Upper lobe of left lung (tissue), 6 donors: ENCODE measurements at regions not wholly inside any gene's neighbourhood (a gene's known extent, or its start where the extent isn't known, plus 50 kb on each side); places are given as distances from the start of the nearest gene placed in this dataset.
"Not testable (repeated sequence)": the region's sequence is repeated elsewhere in the genome, so short reads cannot be mapped to it uniquely, and the experiment has no call there.

Experiments
- ATAC-seq, 2 donors: fragments of 200-7000 bp; cut with Tn5 transposase; one replicate each; pipeline ENCODE4 v1.9.1; 2022; ENCODE audit warnings: mild to moderate bottlenecking in 2 of 2, moderate library complexity in 2 of 2; ENCODE audit not compliant: low FRiP score in 2 of 2
- DNase-seq, 2 donors: peaks; one replicate each; pipeline ENCODE4 v3.0.0-alpha.2; 2019 to 2020
- H3K27ac ChIP-seq, 4 donors: fragments of 200-600 bp; sonication (generic); one replicate each; pipeline ENCODE4 v1.5.1; 2016 to 2019
- H3K27me3 ChIP-seq, 4 donors: fragments of 200-600 bp; sonication (generic); one replicate each; pipeline ENCODE4 v1.5.1; 2017 to 2019
- H3K36me3 ChIP-seq, 4 donors: fragments of 200-600 bp; sonication (generic); one replicate each; pipeline ENCODE4 v1.5.1; 2016 to 2019
- H3K4me1 ChIP-seq, 4 donors: fragments of 200-600 bp; sonication (generic); one replicate each; pipeline ENCODE4 v1.5.1; 2018 to 2019
- H3K4me3 ChIP-seq, 4 donors: fragments of 200-600 bp; sonication (generic); one replicate each; pipeline ENCODE4 v1.5.1; 2017 to 2019; ENCODE audit warnings: mild to moderate bottlenecking in 2 of 4, moderate library complexity in 1 of 4
- H3K9me3 ChIP-seq, 4 donors: fragments of 200-600 bp; sonication (generic); one replicate each; pipeline ENCODE4 v1.5.1; 2018 to 2019
- CTCF ChIP-seq, 6 experiments: fragments of 450-650 bp in 4 of 6; fragments of 200-600 bp in 2 of 6; sonication (generic) in 2 of 6; IDR thresholded peaks; one replicate each; pipeline ENCODE4 v1.5.1; 2016 to 2019; ENCODE audit warnings: antibody characterized with exemption in 6 of 6
- EP300 ChIP-seq, 4 donors: sonication (generic); formaldehyde crosslinking; IDR thresholded peaks; one replicate each; pipeline ENCODE4 v1.5.1; 2017; ENCODE audit warnings: antibody characterized with exemption in 4 of 4, control low read depth in 2 of 4
- POLR2A ChIP-seq, 4 donors: fragments of 450-650 bp; IDR thresholded peaks; one replicate each; pipeline ENCODE4 v1.5.1; 2016 to 2017; ENCODE audit warnings: antibody characterized with exemption in 4 of 4, mild to moderate bottlenecking in 2 of 4
- POLR2AphosphoS5 ChIP-seq, 2 donors: sonication (generic); formaldehyde crosslinking; IDR thresholded peaks; one replicate each; pipeline ENCODE4 v1.5.1; 2017; ENCODE audit warnings: antibody characterized with exemption in 2 of 2
- WGBS, 2 donors: methylation state at CpG; one replicate each; pipeline ENCODE4 v1.1.5; 2017 to 2018; 5-methylcytosine and 5-hydroxymethylcytosine counted together
- donor health status: DM: no; HTN: no; CAD: no; lungs with moderate emphysema.
- donor health status: DM: no; HTN: yes; CAD: no; lungs with severe emphysema.

GRCh38 chr1:34369701-34370455 lies 193.2 kb downstream of the C1orf94 start:
- no peak for DNase-seq
- Histone ChIP-seq H3K4me1 (no peaks in the 10 kb centered on the region), H3K27ac (no peak overlapping the region), H3K4me3 (no peak overlapping the region), H3K9me3 (no peaks in the 10 kb centered on the region), H3K27me3 (no peaks in the 10 kb centered on the region), H3K36me3 (no peaks in the 10 kb centered on the region)
- WGBS, 2 donors = 89 to 92% methylated on average over 10 of the region's 10 CpGs
- TF ChIP-seq EP300 (IDR thresholded peaks at IDR 0.05) (no peak), CTCF (IDR thresholded peaks at IDR 0.05) (no peak), POLR2AphosphoS5 (IDR thresholded peaks at IDR 0.05) (no peak), POLR2A (IDR thresholded peaks at IDR 0.05) (no peak)
- ATAC-seq = peak in 1 of 2 donors; percentile 17

- no peak for DNase-seq
- no peak for ATAC-seq
- 71 to 77% methylated on average over 4 of the region's 4 CpGs for WGBS, 2 donors
- TF ChIP-seq EP300 (IDR thresholded peaks at IDR 0.05) (no peak), CTCF (IDR thresholded peaks at IDR 0.05) (no peak), POLR2A (IDR thresholded peaks at IDR 0.05) (no peak), POLR2AphosphoS5 (IDR thresholded peaks at IDR 0.05) (no peak)
- Histone ChIP-seq H3K4me1 (no peaks in the 10 kb centered on the region), H3K27me3 (no peaks in the 10 kb centered on the region), H3K9me3 (no peaks in the 10 kb centered on the region), H3K36me3 (no peaks in the 10 kb centered on the region), H3K4me3 (no peak overlapping the region), H3K27ac (no peak overlapping the region)
Observed at GRCh38 chr1:34370748-34371147, 194.0 kb downstream of the C1orf94 start.

DNA sequence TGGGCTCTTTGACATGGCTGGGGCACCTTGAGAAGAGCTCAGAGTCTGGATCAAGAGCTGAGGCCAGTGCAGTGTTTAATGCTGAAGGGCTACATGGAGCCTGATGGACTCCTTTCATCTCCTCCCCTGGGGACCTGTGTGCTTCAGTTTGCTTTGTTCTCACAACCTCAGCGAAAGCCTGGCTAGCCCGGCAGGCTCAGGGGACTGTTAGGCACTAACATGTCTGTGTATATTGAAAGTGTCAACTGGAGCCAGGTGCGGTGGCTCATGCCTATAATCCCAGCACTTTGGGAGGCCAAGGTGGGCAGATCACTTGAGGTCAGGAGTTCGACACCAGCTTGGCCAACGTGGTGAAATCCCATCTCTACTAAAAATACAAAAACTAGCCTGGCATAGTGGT lies 194.5 kb downstream of the C1orf94 start:
- H3K9me3 ChIP-seq, H3K27me3 ChIP-seq, H3K36me3 ChIP-seq, H3K4me3 ChIP-seq, H3K27ac ChIP-seq, ATAC-seq, H3K4me1 ChIP-seq, DNase-seq: not testable (repeated sequence)
- WGBS, 2 donors = 76 to 87% methylated on average over 5 of the region's 5 CpGs

DNA sequence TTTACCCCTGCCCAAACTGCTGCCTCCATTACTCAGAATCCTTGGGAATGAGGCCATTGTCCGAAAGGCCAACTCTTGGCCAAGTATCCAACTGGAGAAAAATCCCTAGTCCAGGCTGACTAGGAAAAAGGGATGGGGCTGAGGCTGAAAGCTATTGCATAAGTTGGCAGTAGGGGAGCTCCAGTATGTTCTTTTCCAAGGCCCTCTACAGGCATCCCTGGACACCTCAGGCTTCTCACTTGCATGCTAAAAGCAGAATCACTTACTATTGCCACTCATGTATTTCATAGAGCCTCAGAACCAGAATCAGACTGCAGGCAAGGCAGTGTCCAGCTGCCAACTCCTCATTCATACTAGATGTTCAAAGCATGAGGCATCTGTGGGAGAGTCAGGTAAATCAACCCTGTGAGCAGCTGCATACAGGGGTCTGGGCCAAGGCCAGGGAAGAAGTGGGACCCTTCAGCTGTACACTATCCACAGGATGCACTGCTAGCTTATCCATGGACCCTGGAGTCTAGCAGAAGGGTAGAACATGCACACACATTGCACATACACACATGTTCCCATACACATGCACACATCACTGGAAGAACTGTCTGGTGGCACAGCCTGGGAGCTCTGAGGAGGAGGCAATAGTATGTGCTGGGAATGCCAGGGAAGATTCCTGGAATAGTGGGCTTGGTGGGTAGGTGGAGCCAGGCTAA lies 195.3 kb downstream of the C1orf94 start:
- no peak for ATAC-seq
- DNase-seq = no peak
- Histone ChIP-seq H3K4me3 (no peak overlapping the region), H3K36me3 (no peaks in the 10 kb centered on the region), H3K27me3 (no peaks in the 10 kb centered on the region), H3K4me1 (no peaks in the 10 kb centered on the region), H3K9me3 (no peaks in the 10 kb centered on the region), H3K27ac (no peak overlapping the region)
- WGBS, 2 donors = 59 to 71% methylated on average over 1 of the region's 1 CpG
- no peak for TF ChIP-seq POLR2A (IDR thresholded peaks at IDR 0.05)
- no peak for TF ChIP-seq POLR2AphosphoS5 (IDR thresholded peaks at IDR 0.05)
- no peak for TF ChIP-seq CTCF (IDR thresholded peaks at IDR 0.05)
- TF ChIP-seq EP300 (IDR thresholded peaks at IDR 0.05) = no peak

GRCh38 chr1:34372891-34373290 lies 196.2 kb downstream of the C1orf94 start:
- Histone ChIP-seq H3K36me3 (no peaks in the 10 kb centered on the region), H3K27me3 (no peaks in the 10 kb centered on the region), H3K27ac (no peak overlapping the region), H3K4me3 (no peak overlapping the region), H3K9me3 (no peaks in the 10 kb centered on the region), H3K4me1 (no peaks in the 10 kb centered on the region)
- WGBS, 2 donors = 62 to 70% methylated on average over 1 of the region's 1 CpG
- no peak for DNase-seq
- no peak for ATAC-seq
- no peak for TF ChIP-seq CTCF (IDR thresholded peaks at IDR 0.05)
- TF ChIP-seq EP300 (IDR thresholded peaks at IDR 0.05) = no peak
- TF ChIP-seq POLR2AphosphoS5 (IDR thresholded peaks at IDR 0.05) = no peak
- TF ChIP-seq POLR2A (IDR thresholded peaks at IDR 0.05) = no peak
